WI38 (cell line): ENCODE measurements at regions not wholly inside any gene's neighbourhood (a gene's known extent, or its start where the extent isn't known, plus 50 kb on each side); places are given as distances from the start of the nearest gene placed in this dataset.

Experiments
- H3K4me3 ChIP-seq: 2 replicates; pipeline ENCODE4 v1.5.1; 2011; ENCODE audit warnings: low read depth, mild to moderate bottlenecking, control low read depth, low read length
- TF ChIP-seq, protein P1 (sequence below): IDR thresholded peaks from 2 replicates; pipeline ENCODE4 v1.5.1; 2012; ENCODE audit warnings: low read depth, mild to moderate bottlenecking, control low read depth, low read length

DNA sequence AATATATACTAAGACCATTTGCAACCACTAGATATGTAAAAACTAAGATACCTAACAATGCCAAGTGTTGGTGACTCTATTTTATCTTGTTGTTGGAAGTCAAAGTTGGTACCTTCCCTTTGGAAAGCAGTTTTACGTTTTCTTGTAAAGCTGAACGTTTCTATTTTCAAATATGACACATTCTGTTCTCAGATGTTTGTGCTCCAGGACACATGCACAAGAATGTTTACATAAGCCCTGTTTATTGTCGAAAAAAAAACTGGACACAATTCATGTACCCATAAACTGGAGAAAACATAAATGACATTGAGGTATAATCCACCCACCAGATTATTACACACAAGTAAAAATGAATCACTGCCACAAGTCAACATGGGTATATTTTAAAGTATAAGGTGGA lies 967.4 kb downstream of the BCL11B start:
- TF ChIP-seq, protein P1, sequence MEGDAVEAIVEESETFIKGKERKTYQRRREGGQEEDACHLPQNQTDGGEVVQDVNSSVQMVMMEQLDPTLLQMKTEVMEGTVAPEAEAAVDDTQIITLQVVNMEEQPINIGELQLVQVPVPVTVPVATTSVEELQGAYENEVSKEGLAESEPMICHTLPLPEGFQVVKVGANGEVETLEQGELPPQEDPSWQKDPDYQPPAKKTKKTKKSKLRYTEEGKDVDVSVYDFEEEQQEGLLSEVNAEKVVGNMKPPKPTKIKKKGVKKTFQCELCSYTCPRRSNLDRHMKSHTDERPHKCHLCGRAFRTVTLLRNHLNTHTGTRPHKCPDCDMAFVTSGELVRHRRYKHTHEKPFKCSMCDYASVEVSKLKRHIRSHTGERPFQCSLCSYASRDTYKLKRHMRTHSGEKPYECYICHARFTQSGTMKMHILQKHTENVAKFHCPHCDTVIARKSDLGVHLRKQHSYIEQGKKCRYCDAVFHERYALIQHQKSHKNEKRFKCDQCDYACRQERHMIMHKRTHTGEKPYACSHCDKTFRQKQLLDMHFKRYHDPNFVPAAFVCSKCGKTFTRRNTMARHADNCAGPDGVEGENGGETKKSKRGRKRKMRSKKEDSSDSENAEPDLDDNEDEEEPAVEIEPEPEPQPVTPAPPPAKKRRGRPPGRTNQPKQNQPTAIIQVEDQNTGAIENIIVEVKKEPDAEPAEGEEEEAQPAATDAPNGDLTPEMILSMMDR: no peak
- H3K4me3 ChIP-seq: no peak overlapping the region

DNA sequence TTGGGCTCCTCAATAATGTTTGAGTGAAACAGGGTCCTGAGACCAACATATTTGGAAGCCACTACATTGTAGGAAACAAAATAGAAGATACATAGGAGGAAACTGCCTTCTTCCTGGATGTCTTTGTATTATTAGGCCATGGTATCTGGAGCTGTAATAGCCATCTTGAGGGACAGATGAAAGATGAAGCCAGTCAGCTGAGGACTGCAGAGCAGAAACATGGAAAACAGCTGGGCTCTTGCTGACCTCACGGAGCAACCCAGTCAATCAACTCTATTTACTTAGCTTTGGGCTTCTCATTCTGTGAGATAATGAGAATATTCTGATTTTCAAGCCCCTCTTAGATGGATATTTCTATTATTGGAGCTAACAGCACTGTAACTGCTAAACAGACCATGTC lies 962.4 kb downstream of the BCL11B start:
- TF ChIP-seq, protein P1: no peak
- no peak overlapping the region for H3K4me3 ChIP-seq

DNA sequence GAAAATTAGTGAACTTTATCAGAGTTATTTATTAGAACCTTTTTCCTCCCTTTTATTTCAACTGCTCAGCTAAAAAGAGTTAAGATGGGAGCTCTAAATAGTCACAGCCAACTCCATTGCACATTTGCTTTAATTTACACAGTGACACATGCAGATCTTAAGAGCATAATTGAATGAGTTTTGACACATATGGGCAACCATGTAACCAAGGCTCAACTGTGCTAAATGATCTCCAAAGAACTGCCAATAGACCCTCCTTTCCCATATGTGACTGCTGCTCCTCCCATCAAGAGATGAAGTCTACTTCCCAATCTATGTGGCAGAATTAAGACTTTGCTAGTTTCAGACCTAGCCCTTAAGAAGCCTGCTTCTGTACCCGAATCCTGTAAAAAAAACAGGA lies 960.0 kb downstream of the BCL11B start:
- TF ChIP-seq, protein P1: no peak
- no peak overlapping the region for H3K4me3 ChIP-seq

DNA sequence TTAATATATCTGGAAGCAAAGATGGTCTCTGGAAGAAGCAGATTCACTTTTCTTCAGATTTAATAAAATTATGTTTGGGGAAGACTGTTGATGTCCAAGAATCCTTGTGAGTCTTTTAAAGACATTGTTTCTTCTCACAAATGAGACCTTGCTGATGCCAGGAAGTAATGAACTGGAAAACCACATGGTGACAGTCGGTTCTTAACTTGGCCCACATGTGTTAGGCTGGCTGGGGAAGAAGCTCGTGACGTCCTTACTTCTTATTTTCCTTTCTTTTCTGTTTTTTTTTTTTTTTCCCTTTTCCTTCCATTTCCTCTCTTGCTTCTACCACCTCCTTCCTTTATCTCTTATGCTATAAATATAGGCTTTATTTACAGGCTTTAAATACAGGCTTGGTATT lies 950.2 kb downstream of the BCL11B start:
- TF ChIP-seq, protein P1: no peak
- no peak overlapping the region for H3K4me3 ChIP-seq

DNA sequence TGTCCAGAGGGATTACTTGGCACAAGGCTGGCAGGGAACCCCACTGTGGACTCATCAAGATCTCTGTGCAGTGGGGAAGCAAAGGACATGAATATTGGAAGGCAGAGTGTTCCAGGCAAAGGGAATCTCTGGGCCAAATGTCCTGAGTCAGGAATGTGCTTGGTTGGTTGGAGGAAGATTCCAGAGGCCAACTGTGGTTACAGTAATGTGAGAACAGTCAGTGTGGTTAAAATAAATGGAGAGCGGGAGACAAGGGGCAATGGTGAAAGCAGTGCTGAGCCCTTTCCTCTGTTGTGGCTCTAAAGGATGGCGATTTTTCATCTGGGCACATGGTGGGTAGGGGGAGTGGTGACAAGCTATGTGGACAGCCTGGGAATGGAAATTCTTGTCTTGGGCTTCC lies 948.2 kb downstream of the BCL11B start:
- TF ChIP-seq, protein P1: no peak
- H3K4me3 ChIP-seq: no peak overlapping the region

DNA sequence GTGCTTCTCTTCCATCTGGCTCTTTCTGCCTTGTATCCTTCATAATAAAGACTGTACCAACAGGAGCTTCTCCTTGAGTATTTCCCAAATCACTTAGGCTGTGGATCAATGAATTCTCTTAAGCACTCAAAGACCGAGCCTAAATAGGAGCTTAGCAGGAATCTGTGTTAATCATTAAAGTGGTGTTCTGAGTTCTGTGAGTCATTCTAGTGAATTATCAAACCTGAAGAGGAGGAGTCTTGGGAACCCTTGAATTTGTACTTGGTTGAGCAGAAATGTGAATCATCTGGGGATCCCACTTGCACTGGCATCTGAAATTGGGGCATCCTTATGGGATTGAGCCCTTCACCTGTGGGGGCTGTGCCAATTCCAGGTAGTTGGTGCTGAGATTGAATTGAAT lies 946.2 kb downstream of the BCL11B start:
- H3K4me3 ChIP-seq: no peak overlapping the region
- TF ChIP-seq, protein P1: no peak

DNA sequence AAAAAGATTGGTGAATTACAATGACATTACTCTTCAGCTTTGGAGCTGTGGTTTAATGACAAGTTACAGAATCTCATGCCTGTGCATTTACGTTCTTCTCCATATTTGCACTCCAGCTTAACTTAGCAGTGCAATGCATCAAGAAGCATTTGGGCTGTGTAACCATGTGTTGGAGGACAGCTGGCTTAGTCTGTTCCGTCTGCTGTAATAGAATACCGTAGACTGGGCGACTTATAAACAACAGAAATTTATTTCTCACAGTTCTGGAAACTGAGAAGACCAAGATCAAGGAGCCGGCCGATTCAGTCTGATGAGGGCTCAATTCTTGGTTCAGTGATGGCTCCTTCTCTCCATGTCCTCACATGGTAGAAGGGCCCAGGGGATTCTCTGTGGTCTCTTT lies 943.5 kb downstream of the BCL11B start:
- TF ChIP-seq, protein P1: no peak
- no peak overlapping the region for H3K4me3 ChIP-seq
